ENCODE measurements at regions not wholly inside any gene's neighbourhood (a gene's known extent, or its start where the extent isn't known, plus 50 kb on each side); places are given as distances from the start of the nearest gene placed in this dataset.

- no peak for TF ChIP-seq CTCF (CRISPR knock-in tag; IDR thresholded peaks at IDR 0.05)
- no peak for TF ChIP-seq ELK4 (CRISPR knock-in tag; IDR thresholded peaks at IDR 0.05; ENCODE audit: borderline replicate concordance)
- TF ChIP-seq PREB (CRISPR knock-in tag; IDR thresholded peaks at IDR 0.05): no peak
- TF ChIP-seq ZBTB46 (CRISPR knock-in tag; IDR thresholded peaks at IDR 0.05; ENCODE audit: borderline replicate concordance): no peak
- TF ChIP-seq POLR2A (IDR thresholded peaks at IDR 0.05; ENCODE audit: insufficient read depth in 1 of 2, low read depth in 2 of 2, low read length in 2 of 2): no peak
- no peak for TF ChIP-seq GTF2F1 (IDR thresholded peaks at IDR 0.05; ENCODE audit: low read length)
- TF ChIP-seq THAP7 (CRISPR knock-in tag; IDR thresholded peaks at IDR 0.05): no peak
- no peak for TF ChIP-seq ZNF484 (CRISPR knock-in tag; IDR thresholded peaks at IDR 0.05; ENCODE audit: borderline replicate concordance, low read depth)
- no peak for TF ChIP-seq MTA3 (CRISPR knock-in tag; IDR thresholded peaks at IDR 0.05)
These were observed 673.2 kb upstream of the BCHE start for GRCh38 chr3:166510382-166510781.

All from HepG2 (cell line).